HepG2 (cell line): ENCODE measurements at regions not wholly inside any gene's neighbourhood (a gene's known extent, or its start where the extent isn't known, plus 50 kb on each side); places are given as distances from the start of the nearest gene placed in this dataset.

Experiments used
- ATAC-seq: fragments of 200-7000 bp; cut with Tn5 transposase; 3 replicates; pipeline ENCODE4 v1.9.1; 2020; ENCODE audit warnings: mild to moderate bottlenecking, moderate library complexity
- BruUV-seq: library from RNA; stranded (reverse); fragments of 400-500 nt; replicated peaks from 2 replicates; lab custom pipeline; 2021; lab: Mats Ljungman, UMichigan
- CTCF ChIA-PET: fragments of 300-600 bp; formaldehyde crosslinking; extraction: SDS; loops from one replicate; lab custom pipeline; 2021; ENCODE audit warnings: low total read pairs, inconsistent platforms, low intra/inter-chr PET ratio; lab: Yijun Ruan, JAX
- POLR2A ChIA-PET: fragments of 350-600 bp; sonication (Branson Sonifier 250); formaldehyde crosslinking; loops from one replicate; lab custom pipeline; 2020; ENCODE audit warnings: antibody characterized with exemption, inconsistent platforms; lab: Yijun Ruan, JAX
- DNase-seq: peaks from one replicate; pipeline ENCODE4 v3.0.0-alpha.2; 2015; ENCODE audit warnings: low spot score
- FAIRE-seq: peaks from 3 replicates; lab custom pipeline; 2011; peaks lifted over from hg19 to GRCh38; lab: Jason Lieb, UNC
- H2AFZ ChIP-seq: one replicate; pipeline ENCODE4 v1.6.1; 2011; ENCODE audit warnings: low read length, inconsistent platforms
- H3K27ac ChIP-seq: fragments of 300-600 bp; 3 replicates; pipeline ENCODE4 v1.8.0; 2011; ENCODE audit warnings: mixed run types, mild to moderate bottlenecking, mixed read lengths, low read length, inconsistent platforms; ENCODE audit not compliant: insufficient read depth; ENCODE audit errors: extremely low read length
- H3K27me3 ChIP-seq, 2 experiments: fragments of 200-600 bp in 1 of 2; 2 replicates in 1 of 2; 3 replicates in 1 of 2; pipeline versions ENCODE4 v1.6.0 to v1.8.0; 2011; ENCODE audit warnings: low read length in 2 of 2, mild to moderate bottlenecking in 2 of 2, moderate library complexity in 2 of 2, inconsistent platforms in 1 of 2; ENCODE audit not compliant: insufficient read depth in 2 of 2, control insufficient read depth in 1 of 2
- H3K36me3 ChIP-seq, 2 experiments: fragments of 200-600 bp in 1 of 2; replicated peaks in 1 of 2; 2 replicates in 1 of 2; 3 replicates in 1 of 2; pipeline versions ENCODE4 v1.5.1 to v1.8.0; 2011; ENCODE audit warnings: low read length in 2 of 2, inconsistent platforms in 1 of 2; ENCODE audit not compliant: insufficient read depth in 2 of 2, control insufficient read depth in 1 of 2
- H3K4me1 ChIP-seq: 2 replicates; pipeline ENCODE4 v1.5.1; 2012; ENCODE audit warnings: low read length, inconsistent platforms; ENCODE audit not compliant: insufficient read depth
- H3K4me2 ChIP-seq: 2 replicates; pipeline ENCODE4 v1.6.0; 2011; ENCODE audit warnings: low read depth, low read length, inconsistent platforms
- H3K4me3 ChIP-seq, 3 experiments: fragments of 200-600 bp in 1 of 3; sonication (generic), shearing (Covaris generic) in 1 of 3; replicated peaks in 1 of 3; 2 replicates each; pipeline ENCODE4 v1.5.1; 2011 to 2016; ENCODE audit warnings: low read length in 3 of 3, inconsistent platforms in 2 of 3, low read depth in 2 of 3, mild to moderate bottlenecking in 2 of 3, control low read depth in 1 of 3, mixed read lengths in 1 of 3; ENCODE audit not compliant: insufficient read depth in 1 of 3
- H3K79me2 ChIP-seq: one replicate; pipeline ENCODE4 v1.6.1; 2011; ENCODE audit warnings: low read length, inconsistent platforms; ENCODE audit not compliant: insufficient read depth
- H3K9ac ChIP-seq: 2 replicates; pipeline ENCODE4 v1.6.0; 2011; ENCODE audit warnings: mild to moderate bottlenecking, low read depth, low read length, inconsistent platforms; ENCODE audit not compliant: insufficient read depth
- H3K9me3 ChIP-seq: 2 replicates; pipeline ENCODE4 v1.5.1; 2012; ENCODE audit warnings: mild to moderate bottlenecking, low read length
- H4K20me1 ChIP-seq: 2 replicates; pipeline ENCODE4 v1.6.0; 2011; ENCODE audit warnings: inconsistent platforms, mild to moderate bottlenecking, low read length, moderate library complexity; ENCODE audit not compliant: insufficient read depth
- NAIF1 ChIP-seq: sonication (generic); formaldehyde crosslinking; IDR thresholded peaks from 2 replicates; pipeline ENCODE4 v1.5.0; 2020; ENCODE audit warnings: mild to moderate bottlenecking, missing genetic modification reagents, borderline replicate concordance
- NFRKB ChIP-seq: fragments of 450-650 bp; IDR thresholded peaks from 2 replicates; pipeline ENCODE4 v1.6.1; 2017
- NR2F6 ChIP-seq, 2 experiments: IDR thresholded peaks; 2 replicates each; pipeline ENCODE4 v1.6.1; 2016; ENCODE audit warnings: antibody characterized with exemption in 1 of 2, mild to moderate bottlenecking in 1 of 2
- PHF21A ChIP-seq: sonication (generic); formaldehyde crosslinking; IDR thresholded peaks from 2 replicates; pipeline ENCODE4 v1.5.0; 2020; ENCODE audit warnings: mild to moderate bottlenecking, missing genetic modification reagents
- RNF2 ChIP-seq: fragments of 450-650 bp; conservative IDR thresholded peaks from 2 replicates; pipeline ENCODE4 v1.6.1; 2016; ENCODE audit warnings: low read depth
- ZNF75D ChIP-seq: sonication (generic); formaldehyde crosslinking; IDR thresholded peaks from 2 replicates; pipeline ENCODE4 v1.8.1; 2023; ENCODE audit warnings: missing genetic modification reagents, mild to moderate bottlenecking, borderline replicate concordance
- ZNF766 ChIP-seq: sonication (generic); formaldehyde crosslinking; IDR thresholded peaks from 2 replicates; pipeline ENCODE4 v1.5.0; 2020; ENCODE audit warnings: missing genetic modification reagents, borderline replicate concordance
- WGBS: methylation state at CpG from one replicate; pipeline ENCODE4 v1.1.6; 2017; ENCODE audit warnings: low lambda C conversion rate; 5-methylcytosine and 5-hydroxymethylcytosine counted together
- in situ Hi-C: cut with HindIII; loops from 2 replicates; pipeline ENCODE4 v1.10.0; 2017; ENCODE audit warnings: low pct_unique_long_range_greater_than_20kb; ENCODE audit not compliant: extremely low pct_ligation_motif_present
- intact Hi-C: fragments of 100-400 bp; cut with micrococcal nuclease; formaldehyde crosslinking; loops from one replicate; pipeline ENCODE4 v1.10.0; 2022; ENCODE audit not compliant: unreplicated experiment
- TF ChIP-seq, protein P1 (sequence below): sonication (generic); formaldehyde crosslinking; IDR thresholded peaks from 2 replicates; pipeline ENCODE4 v1.5.0; 2020; ENCODE audit warnings: missing genetic modification reagents
- TF ChIP-seq, protein P2 (sequence below): sonication (generic); formaldehyde crosslinking; IDR thresholded peaks from 2 replicates; pipeline ENCODE4 v1.4.0; 2020; ENCODE audit warnings: missing genetic modification reagents
- TF ChIP-seq, protein P3 (sequence below): sonication (generic); formaldehyde crosslinking; IDR thresholded peaks from 2 replicates; pipeline ENCODE4 v1.9.0; 2022; ENCODE audit warnings: missing genetic modification reagents, mild to moderate bottlenecking, borderline replicate concordance

DNA sequence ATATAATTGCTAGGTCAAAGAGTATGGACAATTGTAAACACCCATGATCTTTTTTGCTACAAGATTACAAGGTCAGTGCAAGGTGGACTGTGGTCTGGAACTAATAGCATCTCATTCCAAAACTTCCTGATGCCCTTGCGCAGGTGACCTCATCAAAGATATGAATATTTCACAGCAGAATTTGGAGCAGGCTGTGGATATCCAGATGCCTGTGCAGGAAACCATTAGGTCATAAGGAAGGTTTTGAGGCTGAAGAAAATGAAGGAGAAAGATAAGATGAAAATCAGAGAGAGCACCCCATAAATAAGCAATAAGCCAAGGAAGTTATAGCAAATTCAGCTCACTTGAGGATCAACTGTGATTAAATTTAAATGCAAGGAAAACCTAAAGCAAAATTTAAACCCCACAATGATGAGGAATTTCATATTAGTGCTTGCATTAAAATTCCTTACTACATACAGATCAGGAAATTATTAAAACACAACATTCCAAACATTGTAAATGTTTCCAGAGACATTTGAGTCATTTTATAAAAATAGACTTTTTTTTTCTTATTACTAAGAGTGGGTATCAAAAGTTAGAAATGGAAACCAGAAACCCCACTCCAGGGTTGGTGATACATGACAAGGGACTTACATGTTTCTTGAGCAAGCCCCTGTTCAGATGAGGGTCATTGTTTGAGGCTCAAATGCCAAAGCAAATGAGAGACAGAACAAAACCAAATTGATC lies 100.7 kb upstream of the FAM9C start (continued):
- TF ChIP-seq, protein P1, sequence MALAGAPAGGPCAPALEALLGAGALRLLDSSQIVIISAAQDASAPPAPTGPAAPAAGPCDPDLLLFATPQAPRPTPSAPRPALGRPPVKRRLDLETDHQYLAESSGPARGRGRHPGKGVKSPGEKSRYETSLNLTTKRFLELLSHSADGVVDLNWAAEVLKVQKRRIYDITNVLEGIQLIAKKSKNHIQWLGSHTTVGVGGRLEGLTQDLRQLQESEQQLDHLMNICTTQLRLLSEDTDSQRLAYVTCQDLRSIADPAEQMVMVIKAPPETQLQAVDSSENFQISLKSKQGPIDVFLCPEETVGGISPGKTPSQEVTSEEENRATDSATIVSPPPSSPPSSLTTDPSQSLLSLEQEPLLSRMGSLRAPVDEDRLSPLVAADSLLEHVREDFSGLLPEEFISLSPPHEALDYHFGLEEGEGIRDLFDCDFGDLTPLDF, result no peak
- TF ChIP-seq ZNF766 (CRISPR knock-in tag) (no peak), NFRKB (no peak)

DNA sequence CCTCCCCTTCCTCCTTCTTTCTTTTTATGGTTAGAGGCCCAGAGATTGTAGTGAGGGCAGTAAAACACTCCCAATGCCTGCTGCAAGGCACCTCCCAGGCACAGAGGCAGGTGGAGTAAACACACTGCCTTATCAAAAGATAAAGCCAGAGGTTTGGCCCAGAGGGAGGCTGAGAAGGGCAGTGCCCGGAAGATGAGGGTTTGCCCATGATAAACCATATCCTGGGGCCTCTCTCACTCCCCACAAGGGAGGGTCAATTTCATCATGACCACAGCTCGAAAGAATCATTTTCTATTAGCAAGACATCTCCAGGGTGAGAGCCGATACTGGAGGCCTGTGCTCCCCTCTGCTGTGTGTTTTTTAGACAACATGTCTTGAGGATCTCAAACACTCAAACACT lies 98.5 kb upstream of the FAM9C start:
- BruUV-seq, result no TSS peak
- no peaks in the 10 kb centered on the region for H3K4me1 ChIP-seq
- in situ Hi-C loops, result no loop called here
- ATAC-seq (no peak), DNase-seq (no peak), FAIRE-seq (no peak)
- no peak overlapping the region for H3K27ac ChIP-seq
- no peak overlapping the region for H3K9ac ChIP-seq
- TF ChIP-seq PHF21A (CRISPR knock-in tag), result no peak
- no peak for TF ChIP-seq NAIF1 (CRISPR knock-in tag)
- H3K27me3 ChIP-seq, result no peaks in the 10 kb centered on the region
- no peak overlapping the region for H2AFZ ChIP-seq
- ChIA-PET POLR2A (no interaction called here), CTCF (no interaction called here)
- H3K36me3 ChIP-seq, result no peaks in the 10 kb centered on the region
- peaks cover 12% of the 10 kb centered on the region; the same call in 1 of the 2 replicates for H3K9me3 ChIP-seq
- no peaks in the 10 kb centered on the region for H4K20me1 ChIP-seq
- no peak overlapping the region for H3K4me3 ChIP-seq
- no peak overlapping the region for H3K4me2 ChIP-seq
- intact Hi-C loops, result no loop called here
- WGBS, result 0% methylated on average over 1 of the region's 3 CpGs
- H3K79me2 ChIP-seq, result no peaks in the 10 kb centered on the region

DNA sequence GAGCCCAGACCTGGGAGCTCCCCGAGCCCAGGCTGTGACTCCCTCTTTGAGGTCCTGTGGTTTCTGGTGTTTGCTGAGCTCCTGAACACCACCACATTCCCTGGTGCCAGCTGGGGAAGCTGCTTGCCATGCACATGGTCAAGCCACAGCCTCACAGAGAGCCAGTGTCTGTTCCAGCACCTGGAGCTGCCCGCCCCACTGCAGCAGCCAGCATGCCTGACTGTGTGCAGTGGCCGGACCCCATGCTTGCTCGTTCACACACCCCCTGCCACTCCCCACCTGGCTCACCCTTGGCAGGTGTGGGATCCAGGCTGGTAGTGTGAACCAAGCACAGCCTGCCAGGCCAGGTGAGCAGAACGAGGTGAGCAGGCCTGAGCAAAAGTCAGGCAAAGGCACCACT lies 95.6 kb upstream of the FAM9C start:
- Histone ChIP-seq H3K4me2 (no peak overlapping the region), H3K9ac (no peak overlapping the region), H3K4me1 (no peaks in the 10 kb centered on the region), H3K79me2 (no peaks in the 10 kb centered on the region), H2AFZ (no peak overlapping the region), H3K27me3 (no peaks in the 10 kb centered on the region), H3K9me3 (no peaks in the 10 kb centered on the region), H4K20me1 (no peaks in the 10 kb centered on the region), H3K27ac (no peak overlapping the region), H3K4me3 (no peak overlapping the region), H3K36me3 (no peaks in the 10 kb centered on the region)
- intact Hi-C loops, result no loop called here
- ATAC-seq (no peak), FAIRE-seq (no peak), DNase-seq (no peak)
- WGBS, result 0% methylated on average over 1 of the region's 5 CpGs
- no TSS peak for BruUV-seq
- ChIA-PET POLR2A (no interaction called here), CTCF (no interaction called here)
- in situ Hi-C loops, result no loop called here
- TF ChIP-seq RNF2, result no peak
- TF ChIP-seq, protein P2, sequence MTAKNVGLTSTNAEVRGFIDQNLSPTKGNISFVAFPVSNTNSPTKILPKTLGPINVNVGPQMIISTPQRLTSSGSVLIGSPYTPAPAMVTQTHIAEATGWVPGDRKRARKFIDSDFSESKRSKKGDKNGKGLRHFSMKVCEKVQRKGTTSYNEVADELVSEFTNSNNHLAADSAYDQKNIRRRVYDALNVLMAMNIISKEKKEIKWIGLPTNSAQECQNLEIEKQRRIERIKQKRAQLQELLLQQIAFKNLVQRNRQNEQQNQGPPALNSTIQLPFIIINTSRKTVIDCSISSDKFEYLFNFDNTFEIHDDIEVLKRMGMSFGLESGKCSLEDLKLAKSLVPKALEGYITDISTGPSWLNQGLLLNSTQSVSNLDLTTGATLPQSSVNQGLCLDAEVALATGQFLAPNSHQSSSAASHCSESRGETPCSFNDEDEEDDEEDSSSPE (CRISPR knock-in tag), result no peak
- no peak for TF ChIP-seq NR2F6 (IDR thresholded peaks at IDR 0.05)
- no peak for TF ChIP-seq NR2F6 (CRISPR knock-in tag; IDR thresholded peaks at IDR 0.05)
- TF ChIP-seq, protein P3, sequence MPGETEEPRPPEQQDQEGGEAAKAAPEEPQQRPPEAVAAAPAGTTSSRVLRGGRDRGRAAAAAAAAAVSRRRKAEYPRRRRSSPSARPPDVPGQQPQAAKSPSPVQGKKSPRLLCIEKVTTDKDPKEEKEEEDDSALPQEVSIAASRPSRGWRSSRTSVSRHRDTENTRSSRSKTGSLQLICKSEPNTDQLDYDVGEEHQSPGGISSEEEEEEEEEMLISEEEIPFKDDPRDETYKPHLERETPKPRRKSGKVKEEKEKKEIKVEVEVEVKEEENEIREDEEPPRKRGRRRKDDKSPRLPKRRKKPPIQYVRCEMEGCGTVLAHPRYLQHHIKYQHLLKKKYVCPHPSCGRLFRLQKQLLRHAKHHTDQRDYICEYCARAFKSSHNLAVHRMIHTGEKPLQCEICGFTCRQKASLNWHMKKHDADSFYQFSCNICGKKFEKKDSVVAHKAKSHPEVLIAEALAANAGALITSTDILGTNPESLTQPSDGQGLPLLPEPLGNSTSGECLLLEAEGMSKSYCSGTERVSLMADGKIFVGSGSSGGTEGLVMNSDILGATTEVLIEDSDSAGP, result no peak
- TF ChIP-seq ZNF75D (CRISPR knock-in tag), result no peak
